ENCODE measurements at regions not wholly inside any gene's neighbourhood (a gene's known extent, or its start where the extent isn't known, plus 50 kb on each side); places are given as distances from the start of the nearest gene placed in this dataset.

DNA sequence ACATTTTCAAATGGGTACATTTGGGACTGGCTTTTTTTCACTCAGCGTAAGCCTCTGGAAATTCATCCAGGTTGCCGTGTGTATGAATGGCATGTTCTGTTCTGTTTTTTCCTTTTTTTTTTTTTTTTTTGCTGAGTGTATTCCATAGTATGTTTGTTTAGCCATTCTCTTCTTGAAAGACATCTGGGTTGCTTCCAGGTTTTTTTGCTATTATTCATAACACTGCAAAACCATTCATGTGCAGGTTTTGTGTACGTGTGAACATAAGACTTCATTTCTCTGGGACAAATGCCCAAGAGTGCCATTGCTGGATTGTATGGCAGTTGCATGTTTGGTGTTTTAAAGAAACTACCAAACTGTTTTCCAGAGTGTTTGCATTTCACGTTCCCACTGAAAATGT is 335.9 kb upstream of the TNRC6C start:
- TF ChIP-seq TAF1 (conservative IDR thresholded peaks at IDR 0.05) = no peak
- TF ChIP-seq, protein P1, sequence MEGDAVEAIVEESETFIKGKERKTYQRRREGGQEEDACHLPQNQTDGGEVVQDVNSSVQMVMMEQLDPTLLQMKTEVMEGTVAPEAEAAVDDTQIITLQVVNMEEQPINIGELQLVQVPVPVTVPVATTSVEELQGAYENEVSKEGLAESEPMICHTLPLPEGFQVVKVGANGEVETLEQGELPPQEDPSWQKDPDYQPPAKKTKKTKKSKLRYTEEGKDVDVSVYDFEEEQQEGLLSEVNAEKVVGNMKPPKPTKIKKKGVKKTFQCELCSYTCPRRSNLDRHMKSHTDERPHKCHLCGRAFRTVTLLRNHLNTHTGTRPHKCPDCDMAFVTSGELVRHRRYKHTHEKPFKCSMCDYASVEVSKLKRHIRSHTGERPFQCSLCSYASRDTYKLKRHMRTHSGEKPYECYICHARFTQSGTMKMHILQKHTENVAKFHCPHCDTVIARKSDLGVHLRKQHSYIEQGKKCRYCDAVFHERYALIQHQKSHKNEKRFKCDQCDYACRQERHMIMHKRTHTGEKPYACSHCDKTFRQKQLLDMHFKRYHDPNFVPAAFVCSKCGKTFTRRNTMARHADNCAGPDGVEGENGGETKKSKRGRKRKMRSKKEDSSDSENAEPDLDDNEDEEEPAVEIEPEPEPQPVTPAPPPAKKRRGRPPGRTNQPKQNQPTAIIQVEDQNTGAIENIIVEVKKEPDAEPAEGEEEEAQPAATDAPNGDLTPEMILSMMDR (IDR thresholded peaks at IDR 0.05; ENCODE audit: low read depth, low read length, missing input control) = no peak

Measured in liver (tissue), 3 donors.